ENCODE measurements at regions not wholly inside any gene's neighbourhood (a gene's known extent, or its start where the extent isn't known, plus 50 kb on each side); places are given as distances from the start of the nearest gene placed in this dataset.

- TF ChIP-seq CTCF (IDR thresholded peaks at IDR 0.05) = no peak
- TF ChIP-seq POLR2A (IDR thresholded peaks at IDR 0.05) = no peak
- TF ChIP-seq POLR2AphosphoS5 (IDR thresholded peaks at IDR 0.05) = no peak
- no peak for TF ChIP-seq EP300 (IDR thresholded peaks at IDR 0.05)
Measured at GRCh38 chr17:77785312-77785905, 173.1 kb upstream of the TNRC6C start.

Measured in upper lobe of left lung (tissue), 4 donors.